ENCODE measurements at regions not wholly inside any gene's neighbourhood (a gene's known extent, or its start where the extent isn't known, plus 50 kb on each side); places are given as distances from the start of the nearest gene placed in this dataset.
"Not testable (repeated sequence)": the region's sequence is repeated elsewhere in the genome, so short reads cannot be mapped to it uniquely, and the experiment has no call there.

DNA sequence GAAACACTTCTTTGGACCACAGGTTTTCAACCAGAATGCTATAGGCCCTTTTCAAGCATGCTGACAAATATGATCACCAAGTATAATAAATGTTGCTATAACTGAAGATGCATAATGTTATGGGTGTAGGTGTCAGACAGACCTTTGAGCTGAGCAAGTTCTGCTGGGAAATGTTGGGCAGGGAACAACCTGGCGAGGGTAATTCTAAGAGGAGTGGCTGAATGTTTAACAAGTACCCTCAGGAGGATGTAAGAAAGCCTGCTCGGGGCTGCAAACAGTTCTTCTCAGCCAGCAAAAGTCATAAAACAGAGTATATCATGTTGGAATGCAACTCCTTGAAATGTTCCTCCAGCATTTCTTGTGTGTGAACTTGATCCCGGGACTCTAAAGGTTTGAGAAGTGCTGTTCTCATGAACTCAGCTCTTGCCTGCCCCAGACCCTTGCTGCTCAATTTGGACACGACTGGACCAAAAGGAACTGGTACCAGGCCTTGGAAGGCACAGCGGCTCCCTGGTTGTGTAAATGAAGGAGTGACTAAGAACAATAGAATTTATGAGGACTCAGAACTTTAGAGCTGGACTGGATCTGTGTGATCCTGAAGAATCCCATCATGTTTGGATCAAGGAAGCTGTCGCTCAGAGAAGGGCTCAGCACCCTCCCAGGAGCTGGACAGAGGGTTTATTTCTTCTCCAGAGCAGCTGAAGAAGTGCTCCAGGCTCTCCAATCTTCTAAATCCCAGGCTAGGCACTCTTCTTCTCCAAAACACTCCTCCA is 143.2 kb upstream of the ANK3 start:
- Histone ChIP-seq H3K4me3 (ENCODE audit: low read depth, low read length) (no peak overlapping the region), H3K27ac (no peak overlapping the region), H3K27me3 (ENCODE audit: insufficient read depth, low read depth, severe bottlenecking) (no peaks in the 10 kb centered on the region), H3K9me3 (ENCODE audit: severe bottlenecking) (no peaks in the 10 kb centered on the region), H3K36me3 (no peaks in the 10 kb centered on the region)
- TF ChIP-seq CTCF (IDR thresholded peaks at IDR 0.05; ENCODE audit: low read depth, low read length) = no peak
- DNase-seq = no peak

GRCh38 chr10:60531006-60531405 is 141.3 kb upstream of the ANK3 start:
- Histone ChIP-seq H3K9me3 (ENCODE audit: severe bottlenecking) (no peaks in the 10 kb centered on the region), H3K27me3 (ENCODE audit: insufficient read depth, low read depth, severe bottlenecking) (no peaks in the 10 kb centered on the region), H3K36me3 (no peaks in the 10 kb centered on the region), H3K4me3 (ENCODE audit: low read depth, low read length) (no peak overlapping the region), H3K27ac (no peak overlapping the region)
- no peak for TF ChIP-seq CTCF (IDR thresholded peaks at IDR 0.05; ENCODE audit: low read depth, low read length)
- DNase-seq = no peak

- Histone ChIP-seq H3K9me3 (ENCODE audit: severe bottlenecking) (no peaks in the 10 kb centered on the region), H3K36me3 (no peaks in the 10 kb centered on the region), H3K27me3 (ENCODE audit: insufficient read depth, low read depth, severe bottlenecking) (no peaks in the 10 kb centered on the region), H3K27ac (no peak overlapping the region), H3K4me3 (ENCODE audit: low read depth, low read length) (no peak overlapping the region)
- no peak for TF ChIP-seq CTCF (IDR thresholded peaks at IDR 0.05; ENCODE audit: low read depth, low read length)
- no peak for DNase-seq
Observed at GRCh38 chr10:60527676-60528075, 138.0 kb upstream of the ANK3 start.

DNA sequence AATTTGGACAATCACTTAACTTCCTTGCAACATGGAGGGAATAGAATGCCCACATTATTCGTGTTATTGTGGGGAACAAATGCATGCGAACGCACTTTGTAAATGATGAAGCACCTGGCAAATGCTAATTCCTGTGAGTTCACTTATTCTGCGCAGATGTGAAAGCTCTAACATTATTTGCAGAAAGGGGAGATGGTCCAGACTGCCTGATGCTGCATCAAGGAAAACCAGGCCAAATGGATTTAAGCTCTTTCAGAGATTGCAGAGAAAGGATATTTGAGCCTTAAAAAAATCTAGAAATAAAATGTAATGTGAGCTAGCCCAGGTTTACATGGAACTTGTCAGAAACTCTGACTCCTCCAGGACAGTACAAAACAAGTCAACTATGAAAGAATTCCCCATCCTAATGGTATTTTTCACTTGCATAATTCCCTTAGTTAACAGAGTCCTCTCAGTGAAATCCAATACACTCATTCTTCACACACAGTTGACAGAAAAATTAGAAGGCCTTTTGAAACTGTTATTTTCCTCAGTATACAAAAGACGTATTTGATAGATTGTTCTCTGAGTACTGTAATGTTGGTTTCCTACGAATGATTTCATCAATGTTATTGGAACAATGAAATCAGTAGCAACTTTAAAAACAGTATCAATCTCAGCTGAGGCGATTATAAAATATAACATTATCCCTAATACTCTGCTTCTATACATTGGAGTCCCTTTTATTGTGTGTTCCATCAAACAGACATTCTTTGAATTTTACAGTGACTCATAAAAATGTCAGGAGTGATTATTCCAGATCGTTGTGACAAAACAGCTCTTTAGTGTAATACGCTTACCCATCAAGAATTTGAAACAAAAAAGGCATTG is 136.3 kb upstream of the ANK3 start:
- Histone ChIP-seq H3K9me3 (ENCODE audit: severe bottlenecking) (no peaks in the 10 kb centered on the region), H3K36me3 (no peaks in the 10 kb centered on the region), H3K4me3 (ENCODE audit: low read depth, low read length) (no peak overlapping the region), H3K27me3 (ENCODE audit: insufficient read depth, low read depth, severe bottlenecking) (no peaks in the 10 kb centered on the region), H3K27ac (no peak overlapping the region)
- no peak for DNase-seq
- TF ChIP-seq CTCF (IDR thresholded peaks at IDR 0.05; ENCODE audit: low read depth, low read length) = no peak

GRCh38 chr10:60524541-60524940 is 134.9 kb upstream of the ANK3 start:
- no peak for DNase-seq
- TF ChIP-seq CTCF (IDR thresholded peaks at IDR 0.05; ENCODE audit: low read depth, low read length) = no peak
- no peak overlapping the region for H3K27ac ChIP-seq
- no peaks in the 10 kb centered on the region for H3K36me3 ChIP-seq
- H3K9me3 ChIP-seq (ENCODE audit: severe bottlenecking) = no peaks in the 10 kb centered on the region
- H3K4me3 ChIP-seq (ENCODE audit: low read depth, low read length) = no peak overlapping the region
- no peaks in the 10 kb centered on the region for H3K27me3 ChIP-seq (ENCODE audit: insufficient read depth, low read depth, severe bottlenecking)

GRCh38 chr10:60523371-60523770 is 133.7 kb upstream of the ANK3 start:
- not testable (repeated sequence) for H3K9me3 ChIP-seq (ENCODE audit: severe bottlenecking); H3K27ac ChIP-seq; H3K4me3 ChIP-seq (ENCODE audit: low read depth, low read length); H3K36me3 ChIP-seq; DNase-seq; H3K27me3 ChIP-seq (ENCODE audit: insufficient read depth, low read depth, severe bottlenecking)
